SK-N-SH (cell line): ENCODE measurements at regions not wholly inside any gene's neighbourhood (a gene's known extent, or its start where the extent isn't known, plus 50 kb on each side); places are given as distances from the start of the nearest gene placed in this dataset.

Source experiments
- CTCF ChIA-PET: fragments of 300-600, 350-600 bp; formaldehyde crosslinking; extraction: SDS; loops from one replicate; lab custom pipeline; 2021; lab: Yijun Ruan, JAX
- POLR2A ChIA-PET: fragments of 350-600 bp; sonication (Branson Sonifier 250); formaldehyde crosslinking; extraction: SDS; loops from one replicate; lab custom pipeline; 2020; ENCODE audit warnings: antibody characterized with exemption, inconsistent platforms; lab: Yijun Ruan, JAX
- DNase-seq: peaks from one replicate; pipeline ENCODE4 v3.0.0; 2012
- H2AFZ ChIP-seq: fragments of 200-600 bp; sonication (generic); 2 replicates; pipeline ENCODE4 v1.8.1; 2016; ENCODE audit warnings: antibody characterized with exemption, mild to moderate bottlenecking, low read depth
- H3F3A ChIP-seq: fragments of 200-600 bp; sonication (generic); replicated peaks from 2 replicates; pipeline ENCODE3; 2016; ENCODE audit warnings: antibody characterized with exemption, mild to moderate bottlenecking; ENCODE audit not compliant: insufficient read depth
- H3K27ac ChIP-seq, 2 experiments: fragments of 200-500 bp in 1 of 2; fragments of 200-600 bp in 1 of 2; sonication (Bioruptor generic) in 1 of 2; sonication (generic), shearing (Covaris generic) in 1 of 2; 2 replicates each; pipeline versions ENCODE4 v1.5.1 to v1.6.1; 2014 to 2016; ENCODE audit warnings: low read depth in 2 of 2, inconsistent platforms in 1 of 2, low read length in 1 of 2, mild to moderate bottlenecking in 1 of 2, mixed read lengths in 1 of 2
- H3K27me3 ChIP-seq: fragments of 200-600 bp; sonication (generic), shearing (Covaris generic); 2 replicates; pipeline ENCODE4 v1.6.1; 2016; ENCODE audit warnings: mixed run types; ENCODE audit not compliant: insufficient read depth
- H3K36me3 ChIP-seq, 2 experiments: fragments of 200-500 bp in 1 of 2; fragments of 200-600 bp in 1 of 2; sonication (Bioruptor generic) in 1 of 2; sonication (generic) in 1 of 2; replicated peaks in 1 of 2; 2 replicates each; pipeline versions ENCODE3 to v1.5.1; 2014 to 2016; ENCODE audit warnings: low read length in 1 of 2, mild to moderate bottlenecking in 1 of 2; ENCODE audit not compliant: insufficient read depth in 2 of 2, control insufficient read depth in 1 of 2
- H3K4me1 ChIP-seq, 2 experiments: fragments of 200-500 bp in 1 of 2; fragments of 200-600 bp in 1 of 2; sonication (Bioruptor generic) in 1 of 2; sonication (generic), shearing (Covaris generic) in 1 of 2; 2 replicates each; pipeline versions ENCODE4 v1.5.1 to v1.6.1; 2014 to 2016; ENCODE audit warnings: low read depth in 1 of 2, low read length in 1 of 2, mixed run types in 1 of 2; ENCODE audit not compliant: insufficient read depth in 2 of 2, control insufficient read depth in 1 of 2
- H3K4me2 ChIP-seq: fragments of 200-600 bp; sonication (generic), shearing (Covaris generic); 2 replicates; pipeline ENCODE4 v1.6.1; 2017; ENCODE audit warnings: mixed run types
- H3K4me3 ChIP-seq, 2 experiments: fragments of 200-500 bp in 1 of 2; fragments of 200-600 bp in 1 of 2; sonication (Bioruptor generic) in 1 of 2; sonication (generic), shearing (Covaris generic) in 1 of 2; 2 replicates each; pipeline versions ENCODE4 v1.5.1 to v1.8.1; 2014 to 2016; ENCODE audit warnings: low read depth in 2 of 2, inconsistent platforms in 1 of 2, low read length in 1 of 2, mild to moderate bottlenecking in 1 of 2, mixed read lengths in 1 of 2, moderate library complexity in 1 of 2
- H3K79me2 ChIP-seq: fragments of 200-600 bp; sonication (generic); 2 replicates; pipeline ENCODE4 v1.8.1; 2017; ENCODE audit warnings: mild to moderate bottlenecking; ENCODE audit not compliant: insufficient read depth
- H3K9ac ChIP-seq: fragments of 200-600 bp; sonication (generic); 2 replicates; pipeline ENCODE4 v1.6.1; 2017; ENCODE audit warnings: mixed run types
- H3K9me2 ChIP-seq: fragments of 200-600 bp; sonication (generic); 2 replicates; pipeline ENCODE4 v1.6.1; 2017; ENCODE audit warnings: mixed run types
- H3K9me3 ChIP-seq: fragments of 200-600 bp; sonication (generic); 2 replicates; pipeline ENCODE4 v1.6.1; 2017; ENCODE audit warnings: mixed run types, mild to moderate bottlenecking, moderate library complexity
- H4K20me1 ChIP-seq: fragments of 200-600 bp; sonication (generic); 2 replicates; pipeline ENCODE4 v1.6.1; 2017; ENCODE audit warnings: mild to moderate bottlenecking, mixed run types; ENCODE audit not compliant: insufficient read depth
- CTCF ChIP-seq: fragments of 200-600 bp; sonication (generic); IDR thresholded peaks from 2 replicates; pipeline ENCODE4 v1.6.1; 2017; ENCODE audit warnings: antibody characterized with exemption, mild to moderate bottlenecking, moderate library complexity
- FOSL2 ChIP-seq: IDR thresholded peaks from 2 replicates; pipeline ENCODE4 v1.4.0; 2012; ENCODE audit warnings: low read depth, mild to moderate bottlenecking, moderate library complexity, borderline replicate concordance
- FOXJ3 ChIP-seq: sonication (generic); formaldehyde crosslinking; IDR thresholded peaks from 2 replicates; pipeline ENCODE4 v1.5.1; 2020; ENCODE audit warnings: mild to moderate bottlenecking, missing genetic modification reagents
- FOXM1 ChIP-seq: IDR thresholded peaks from 2 replicates; pipeline ENCODE4 v1.4.0; 2012; ENCODE audit warnings: low read depth, mild to moderate bottlenecking
- JUND ChIP-seq: IDR thresholded peaks from 2 replicates; pipeline ENCODE4 v1.4.0; 2012
- MEF2A ChIP-seq: IDR thresholded peaks from 2 replicates; pipeline ENCODE4 v1.4.0; 2012; ENCODE audit warnings: low read depth, borderline replicate concordance
- MXI1 ChIP-seq: IDR thresholded peaks from 2 replicates; pipeline ENCODE4 v1.6.1; 2012; ENCODE audit warnings: mild to moderate bottlenecking, low read depth, low read length, improper control_type of control experiment
- NFIC ChIP-seq: IDR thresholded peaks from 2 replicates; pipeline ENCODE4 v1.4.0; 2012; ENCODE audit warnings: borderline replicate concordance
- NRF1 ChIP-seq: IDR thresholded peaks from 2 replicates; pipeline ENCODE4 v1.6.1; 2012; ENCODE audit warnings: low read depth, mild to moderate bottlenecking, low read length
- PBX3 ChIP-seq: IDR thresholded peaks from 2 replicates; pipeline ENCODE4; 2012
- RAD21 ChIP-seq: IDR thresholded peaks from 2 replicates; pipeline ENCODE4 v1.6.1; 2012; ENCODE audit warnings: mild to moderate bottlenecking, low read length
- REST ChIP-seq: IDR thresholded peaks from 2 replicates; pipeline ENCODE4 v1.6.1; 2012; ENCODE audit warnings: mild to moderate bottlenecking, low read depth, low read length, moderate library complexity
- RXRA ChIP-seq: IDR thresholded peaks from 2 replicates; pipeline ENCODE4 v1.4.0; 2012; ENCODE audit warnings: low read depth, mild to moderate bottlenecking, borderline replicate concordance
- SIN3A ChIP-seq: IDR thresholded peaks from 2 replicates; pipeline ENCODE4 v1.6.1; 2012; ENCODE audit warnings: low read depth, mild to moderate bottlenecking, low read length, moderate library complexity, borderline replicate concordance
- TAF1 ChIP-seq: IDR thresholded peaks from 2 replicates; pipeline ENCODE4 v1.6.1; 2012; ENCODE audit warnings: low read depth, mild to moderate bottlenecking, low read length, moderate library complexity, borderline replicate concordance
- TEAD4 ChIP-seq: IDR thresholded peaks from 2 replicates; pipeline ENCODE4 v1.4.0; 2012; ENCODE audit warnings: mild to moderate bottlenecking, borderline replicate concordance; ENCODE audit not compliant: insufficient read depth
- WGBS: methylation state at CpG from one replicate; pipeline ENCODE4 v1.1.6; 2017; ENCODE audit warnings: low lambda C conversion rate; 5-methylcytosine and 5-hydroxymethylcytosine counted together

GRCh38 chr9:103902263-103902662, 191.8 kb upstream of the SMC2 start:
- no peaks in the 10 kb centered on the region for H3K9me2 ChIP-seq
- no peaks in the 10 kb centered on the region for H3K27me3 ChIP-seq
- no peak for TF ChIP-seq CTCF
- TF ChIP-seq RXRA: no peak
- TF ChIP-seq NRF1: no peak
- no peak for TF ChIP-seq SIN3A
- TF ChIP-seq FOXJ3 (CRISPR knock-in tag): no peak
- TF ChIP-seq FOXM1: no peak
- no peak for TF ChIP-seq TAF1
- no peak for TF ChIP-seq MXI1
- no peak for TF ChIP-seq TEAD4
- TF ChIP-seq NFIC: no peak
- no peak for TF ChIP-seq MEF2A
- no peak for TF ChIP-seq FOSL2
- TF ChIP-seq PBX3: no peak
- TF ChIP-seq RAD21: no peak
- TF ChIP-seq REST: no peak
- no peak for TF ChIP-seq JUND
- TF ChIP-seq, all 33 proteins: peak for 0
- Histone ChIP-seq H3K79me2 (no peaks in the 10 kb centered on the region), H3K27ac (no peak overlapping the region), H3K4me2 (no peak overlapping the region), H3K4me3 (no peak overlapping the region), H2AFZ (no peak overlapping the region), H3K4me1 (no peaks in the 10 kb centered on the region), H3K9me3 (no peaks in the 10 kb centered on the region), H3K36me3 (no peaks in the 10 kb centered on the region), H3F3A (no peaks in the 10 kb centered on the region), H4K20me1 (no peaks in the 10 kb centered on the region), H3K9ac (no peak overlapping the region)
- DNase-seq: no peak
- CTCF ChIA-PET: no interaction called here
- 15% methylated on average over 2 of the region's 2 CpGs for WGBS
- POLR2A ChIA-PET: no interaction called here
